ENCODE measurements at regions not wholly inside any gene's neighbourhood (a gene's known extent, or its start where the extent isn't known, plus 50 kb on each side); places are given as distances from the start of the nearest gene placed in this dataset.

DNA sequence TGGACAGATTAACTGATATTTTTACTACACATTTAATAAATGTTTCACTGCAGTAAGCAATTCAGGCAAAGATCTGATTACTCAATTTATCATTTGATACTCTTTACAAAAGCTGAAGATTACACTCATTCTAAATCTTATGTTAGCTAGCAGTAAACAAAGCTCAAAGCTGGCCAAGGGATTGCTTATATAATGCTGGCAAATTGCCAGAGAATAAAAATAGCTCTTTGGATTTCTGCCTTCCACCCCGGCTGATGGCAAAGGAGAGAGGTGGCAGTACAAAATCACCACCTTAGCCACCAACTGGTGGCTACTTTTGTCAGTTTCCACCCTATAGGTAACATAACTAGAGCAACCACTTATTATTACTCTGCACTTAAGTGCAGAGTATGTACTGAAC lies 320.5 kb downstream of the FSIP2 start:
- H3K27me3 Mint-ChIP-seq: no peaks in the 10 kb centered on the region
- H3K79me2 ChIP-seq (ENCODE audit: control insufficient read depth, insufficient read depth, low read length): no peaks in the 10 kb centered on the region
- H3K4me1 Mint-ChIP-seq: no peaks in the 10 kb centered on the region
- ChIA-PET POLR2A (no interaction called here), CTCF (no interaction called here)
- no peaks in the 10 kb centered on the region for H3K4me1 ChIP-seq (ENCODE audit: control insufficient read depth in 2 of 2, insufficient read depth in 2 of 2, low read length in 2 of 2)
- H3K9me3 ChIP-seq (ENCODE audit: control extremely low read depth in 1 of 3, control insufficient read depth in 2 of 3, insufficient read depth in 1 of 3, low read length in 2 of 3): no peaks in the 10 kb centered on the region
- no peak for DNase-seq
- H2AFZ ChIP-seq (ENCODE audit: insufficient read depth, low read depth, low read length, poor library complexity, severe bottlenecking): no peak overlapping the region
- H3K9me3 Mint-ChIP-seq (ENCODE audit: insufficient read depth): no peaks in the 10 kb centered on the region
- no peaks in the 10 kb centered on the region for H4K20me1 ChIP-seq (ENCODE audit: control insufficient read depth, insufficient read depth, low read length, poor library complexity, severe bottlenecking)
- ATAC-seq (ENCODE audit: low read depth): no peak
- no peak overlapping the region for H3K4me3 Mint-ChIP-seq
- no peak overlapping the region for H3K9ac ChIP-seq (ENCODE audit: low read length)
- H3K27me3 ChIP-seq (replicated peaks in 1 of 4; ENCODE audit: control extremely low read depth in 1 of 4, control insufficient read depth in 3 of 4, insufficient read depth in 4 of 4, low read length in 3 of 4): no peaks in the 10 kb centered on the region
- no peak overlapping the region for H3K27ac Mint-ChIP-seq
- H3K27ac ChIP-seq (ENCODE audit: low read length in 2 of 2): no peak overlapping the region
- H3K36me3 ChIP-seq (replicated peaks in 1 of 2; ENCODE audit: control extremely low read depth in 1 of 2, control insufficient read depth in 1 of 2, extremely low read depth in 1 of 2, insufficient read depth in 2 of 2, low read length in 1 of 2): no peaks in the 10 kb centered on the region
- H3K4me2 ChIP-seq (replicated peaks; ENCODE audit: low read depth, low read length, poor library complexity, severe bottlenecking): no peak overlapping the region
- intact Hi-C loops (cut with micrococcal nuclease): no loop called here
- H3K4me3 ChIP-seq (ENCODE audit: control extremely low read depth in 1 of 5, extremely low read depth in 1 of 5, insufficient read depth in 1 of 5, low read depth in 2 of 5, low read length in 4 of 5): no peak overlapping the region
- no CpG with 5 or more reads among the region's 1 CpG for WGBS (ENCODE audit: insufficient coverage)
- TF ChIP-seq EZH2 (IDR thresholded peaks at IDR 0.05; ENCODE audit: borderline replicate concordance, insufficient read depth, low read depth, low read length, poor library complexity, severe bottlenecking) (no peak), CTCF (IDR thresholded peaks at IDR 0.05) (no peak)

DNA sequence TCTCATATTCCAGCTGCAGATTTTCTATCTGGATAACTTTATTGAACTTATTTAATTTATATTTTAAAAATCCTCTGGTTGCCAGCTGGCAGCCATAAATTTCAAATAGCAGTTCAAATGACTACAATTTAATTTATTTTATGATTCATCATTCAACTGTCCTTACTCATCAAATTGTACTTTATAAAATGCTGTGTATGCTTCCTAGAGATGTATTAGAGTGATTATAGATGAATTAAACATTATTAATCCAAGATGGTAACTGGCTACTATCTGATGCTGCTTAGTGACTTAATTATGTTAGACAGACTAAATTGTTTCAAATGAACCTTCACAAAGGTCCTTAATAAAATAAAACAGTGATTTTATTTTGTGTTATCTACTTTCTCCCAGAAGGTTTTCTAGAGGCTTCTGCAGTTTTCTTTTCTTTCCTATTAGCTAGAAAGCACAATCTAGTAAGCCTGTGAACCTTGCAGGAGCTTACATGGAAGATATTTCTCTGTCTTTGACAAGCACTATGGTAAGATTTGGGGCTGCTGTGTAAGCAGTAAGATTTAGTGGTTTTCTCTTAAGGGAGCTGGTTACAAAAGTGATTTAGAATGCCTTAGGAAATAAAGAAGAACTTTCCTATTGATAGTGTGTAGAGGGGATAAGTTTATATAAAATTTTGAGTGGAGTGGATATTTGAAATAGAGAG lies 322.3 kb downstream of the FSIP2 start:
- DNase-seq (no peak), ATAC-seq (ENCODE audit: low read depth) (no peak)
- no peak overlapping the region for H3K4me2 ChIP-seq (replicated peaks; ENCODE audit: low read depth, low read length, poor library complexity, severe bottlenecking)
- no peaks in the 10 kb centered on the region for H3K79me2 ChIP-seq (ENCODE audit: control insufficient read depth, insufficient read depth, low read length)
- no peak overlapping the region for H3K9ac ChIP-seq (ENCODE audit: low read length)
- H4K20me1 ChIP-seq (ENCODE audit: control insufficient read depth, insufficient read depth, low read length, poor library complexity, severe bottlenecking): no peaks in the 10 kb centered on the region
- Mint-ChIP-seq H3K4me1 (peaks cover 1% of the 10 kb centered on the region), H3K27ac (no peak overlapping the region), H3K9me3 (ENCODE audit: insufficient read depth) (peaks cover 3% of the 10 kb centered on the region), H3K27me3 (no peaks in the 10 kb centered on the region), H3K4me3 (no peak overlapping the region)
- no peak overlapping the region for H3K27ac ChIP-seq (ENCODE audit: low read length in 2 of 2)
- H3K36me3 ChIP-seq (replicated peaks in 1 of 2; ENCODE audit: control extremely low read depth in 1 of 2, control insufficient read depth in 1 of 2, extremely low read depth in 1 of 2, insufficient read depth in 2 of 2, low read length in 1 of 2): no peaks in the 10 kb centered on the region
- ChIA-PET POLR2A (no interaction called here), CTCF (no interaction called here)
- no peak overlapping the region for H3K4me3 ChIP-seq (ENCODE audit: control extremely low read depth in 1 of 5, extremely low read depth in 1 of 5, insufficient read depth in 1 of 5, low read depth in 2 of 5, low read length in 4 of 5)
- H3K9me3 ChIP-seq (ENCODE audit: control extremely low read depth in 1 of 3, control insufficient read depth in 2 of 3, insufficient read depth in 1 of 3, low read length in 2 of 3): peaks cover 2 to 3% (median 3%) of the 10 kb centered on the region in 3 donors
- intact Hi-C loops (cut with micrococcal nuclease): no loop called here
- H2AFZ ChIP-seq (ENCODE audit: insufficient read depth, low read depth, low read length, poor library complexity, severe bottlenecking): no peak overlapping the region
- no peaks in the 10 kb centered on the region for H3K27me3 ChIP-seq (replicated peaks in 1 of 4; ENCODE audit: control extremely low read depth in 1 of 4, control insufficient read depth in 3 of 4, insufficient read depth in 4 of 4, low read length in 3 of 4)
- no peaks in the 10 kb centered on the region for H3K4me1 ChIP-seq (ENCODE audit: control insufficient read depth in 2 of 2, insufficient read depth in 2 of 2, low read length in 2 of 2)
- TF ChIP-seq EZH2 (IDR thresholded peaks at IDR 0.05; ENCODE audit: borderline replicate concordance, insufficient read depth, low read depth, low read length, poor library complexity, severe bottlenecking) (no peak), CTCF (IDR thresholded peaks at IDR 0.05) (no peak)
